ENCODE measurements at regions not wholly inside any gene's neighbourhood (a gene's known extent, or its start where the extent isn't known, plus 50 kb on each side); places are given as distances from the start of the nearest gene placed in this dataset.
"Not testable (repeated sequence)": the region's sequence is repeated elsewhere in the genome, so short reads cannot be mapped to it uniquely, and the experiment has no call there.

DNA sequence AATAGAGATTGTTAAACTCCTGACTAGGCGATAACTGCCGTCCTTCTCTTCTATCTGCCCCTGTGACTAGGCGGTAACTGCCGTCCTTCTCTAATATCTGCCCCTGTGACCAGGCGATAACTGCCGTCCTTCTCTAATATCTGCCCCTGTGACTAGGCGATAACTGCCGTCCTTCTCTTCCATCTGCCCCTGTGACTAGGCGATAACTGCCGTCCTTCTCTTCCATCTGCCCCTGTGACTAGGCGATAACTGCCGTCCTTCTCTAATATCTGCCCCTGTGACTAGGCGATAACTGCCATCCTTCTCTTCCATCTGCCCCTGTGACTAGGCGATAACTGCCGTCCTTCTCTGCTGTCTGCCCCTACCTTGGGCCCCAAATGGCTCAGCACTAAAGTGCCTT, 59.5 kb upstream of the FRG1 start:
- not testable (repeated sequence) for DNase-seq (ENCODE audit: low read depth)

DNA sequence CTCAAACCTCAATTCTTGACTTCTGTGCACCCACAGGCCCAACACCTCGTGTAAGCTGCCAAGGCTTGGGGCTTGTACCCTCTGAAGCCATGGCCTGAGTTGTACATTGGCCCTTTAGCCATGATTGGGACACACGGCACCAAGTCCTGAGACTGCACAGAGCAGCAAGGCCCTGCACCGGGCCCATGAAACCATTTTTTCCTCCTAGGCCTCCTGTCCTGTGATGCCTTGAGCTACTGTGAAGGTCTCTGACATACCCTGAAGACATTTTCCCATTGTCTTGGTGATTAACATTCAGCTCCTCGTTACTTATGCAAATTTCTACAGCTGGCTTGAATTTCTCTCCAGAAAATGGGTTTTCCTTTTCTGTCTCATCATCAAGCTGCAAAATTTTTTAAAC, 52.3 kb upstream of the FRG1 start:
- DNase-seq (ENCODE audit: low read depth), result not testable (repeated sequence)

Data from M059J (cell line).